Gastroesophageal sphincter (tissue), 4 donors: ENCODE measurements at regions not wholly inside any gene's neighbourhood (a gene's known extent, or its start where the extent isn't known, plus 50 kb on each side); places are given as distances from the start of the nearest gene placed in this dataset.

Experiments used
- ATAC-seq: fragments of 150-250 bp; one replicate; pipeline ENCODE4 v1.9.1; 2016; ENCODE audit warnings: mild to moderate bottlenecking, moderate library complexity
- H3K27ac ChIP-seq, 4 donors: fragments of 200-600 bp; sonication (generic) in 3 of 4; 1 replicate in 3 of 4; 2 replicates in 1 of 4; pipeline ENCODE4 v1.5.1; 2016 to 2019
- H3K27me3 ChIP-seq: fragments of 200-600 bp; sonication (generic); one replicate; pipeline ENCODE4 v1.5.1; 2019
- H3K36me3 ChIP-seq, 2 donors: fragments of 200-600 bp; sonication (generic); one replicate each; pipeline ENCODE4 v1.5.1; 2019; ENCODE audit warnings: control low read depth in 1 of 2
- H3K4me1 ChIP-seq, 3 donors: fragments of 200-600 bp; sonication (generic); 1 replicate in 2 of 3; 2 replicates in 1 of 3; pipeline ENCODE4 v1.5.1; 2016 to 2019; ENCODE audit warnings: control low read depth in 2 of 3
- H3K4me3 ChIP-seq, 2 donors: fragments of 200-600 bp; sonication (generic); one replicate each; pipeline ENCODE4 v1.5.1; 2019; ENCODE audit warnings: mild to moderate bottlenecking in 1 of 2, moderate library complexity in 1 of 2
- H3K9me3 ChIP-seq, 3 donors: fragments of 200-600 bp; sonication (generic); one replicate each; pipeline ENCODE4 v1.5.1; 2017 to 2019; ENCODE audit warnings: control low read depth in 2 of 3
- CTCF ChIP-seq, 4 experiments: fragments of 200-600 bp in 2 of 4; fragments of 450-650 bp in 2 of 4; sonication (generic) in 1 of 4; IDR thresholded peaks; one replicate each; pipeline ENCODE4 v1.5.1; 2017 to 2019; ENCODE audit warnings: antibody characterized with exemption in 4 of 4, mild to moderate bottlenecking in 2 of 4, moderate library complexity in 2 of 4
- EP300 ChIP-seq: sonication (generic); formaldehyde crosslinking; IDR thresholded peaks from one replicate; pipeline ENCODE4 v1.6.1; 2017; ENCODE audit warnings: antibody characterized with exemption, mild to moderate bottlenecking
- POLR2A ChIP-seq, 2 donors: fragments of 450-650 bp; IDR thresholded peaks; one replicate each; pipeline ENCODE4 v1.6.1; 2017; ENCODE audit warnings: antibody characterized with exemption in 2 of 2, mild to moderate bottlenecking in 2 of 2, moderate library complexity in 1 of 2
- POLR2AphosphoS5 ChIP-seq: sonication (generic); formaldehyde crosslinking; IDR thresholded peaks from one replicate; pipeline ENCODE4 v1.6.1; 2017; ENCODE audit warnings: antibody characterized with exemption
- WGBS, 2 donors: methylation state at CpG; one replicate each; pipeline ENCODE4 v1.1.5; 2018; ENCODE audit warnings: low coverage in 1 of 2; 5-methylcytosine and 5-hydroxymethylcytosine counted together

DNA sequence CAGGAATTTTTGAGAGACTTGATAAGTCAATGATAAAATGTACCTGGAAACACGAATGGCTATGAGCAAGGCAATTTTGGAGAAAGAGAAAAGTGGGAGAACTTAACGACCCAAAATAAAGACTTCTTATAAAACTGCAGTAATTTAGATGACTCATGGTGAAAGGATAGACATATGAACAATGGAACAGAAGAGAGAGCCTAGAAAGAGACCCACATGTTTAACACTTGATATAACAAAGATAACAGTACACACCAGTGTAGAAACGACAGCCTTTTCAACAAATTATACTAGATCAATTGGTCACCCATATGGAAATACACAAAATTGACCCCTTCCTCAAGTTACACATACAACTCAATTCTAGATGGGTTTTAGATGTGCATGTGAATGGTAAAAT lies 117.5 kb upstream of the GALNT2 start:
- H3K9me3 ChIP-seq = no peaks in the 10 kb centered on the region
- H3K4me3 ChIP-seq = no peak overlapping the region
- WGBS, 2 donors = 64 to 71% methylated on average over 2 to 3 of the region's 3 CpGs
- H3K27ac ChIP-seq = no peak overlapping the region
- ATAC-seq = no peak
- no peaks in the 10 kb centered on the region for H3K36me3 ChIP-seq
- no peaks in the 10 kb centered on the region for H3K27me3 ChIP-seq
- peaks cover 0 to 19% (median 13%) of the 10 kb centered on the region in 3 donors for H3K4me1 ChIP-seq
- TF ChIP-seq POLR2AphosphoS5 (no peak), CTCF (IDR thresholded peaks at IDR 0.05) (no peak), EP300 (no peak), POLR2A (IDR thresholded peaks at IDR 0.05) (no peak)

GRCh38 chr1:229950020-229950419 lies 117.0 kb upstream of the GALNT2 start:
- Histone ChIP-seq H3K36me3 (no peaks in the 10 kb centered on the region), H3K27me3 (no peaks in the 10 kb centered on the region), H3K4me1 (peaks cover 0 to 19% (median 13%) of the 10 kb centered on the region in 3 donors), H3K27ac (no peak overlapping the region), H3K4me3 (no peak overlapping the region), H3K9me3 (no peaks in the 10 kb centered on the region)
- 92 to 94% methylated on average over 3 to 5 of the region's 5 CpGs for WGBS, 2 donors
- no peak for ATAC-seq
- no peak for TF ChIP-seq EP300
- no peak for TF ChIP-seq CTCF (IDR thresholded peaks at IDR 0.05)
- no peak for TF ChIP-seq POLR2AphosphoS5
- TF ChIP-seq POLR2A (IDR thresholded peaks at IDR 0.05) = no peak

GRCh38 chr1:229950908-229951307 lies 116.1 kb upstream of the GALNT2 start:
- H3K9me3 ChIP-seq = no peaks in the 10 kb centered on the region
- peaks cover 0 to 19% (median 13%) of the 10 kb centered on the region in 3 donors for H3K4me1 ChIP-seq
- H3K4me3 ChIP-seq = no peak overlapping the region
- H3K36me3 ChIP-seq = no peaks in the 10 kb centered on the region
- no peak for TF ChIP-seq POLR2AphosphoS5
- TF ChIP-seq POLR2A (IDR thresholded peaks at IDR 0.05) = no peak
- TF ChIP-seq EP300 = no peak
- TF ChIP-seq CTCF (IDR thresholded peaks at IDR 0.05) = no peak
- no peak for ATAC-seq
- H3K27ac ChIP-seq = no peak overlapping the region
- WGBS, 2 donors = 50 to 100% methylated on average over 1 of the region's 1 CpG
- H3K27me3 ChIP-seq = no peaks in the 10 kb centered on the region

- 100% methylated on average over 1 to 2 of the region's 2 CpGs for WGBS, 2 donors
- H3K4me3 ChIP-seq = no peak overlapping the region
- TF ChIP-seq CTCF (IDR thresholded peaks at IDR 0.05) (no peak), EP300 (no peak), POLR2AphosphoS5 (no peak), POLR2A (IDR thresholded peaks at IDR 0.05) (no peak)
- ATAC-seq = no peak
- no peaks in the 10 kb centered on the region for H3K36me3 ChIP-seq
- H3K4me1 ChIP-seq = peaks cover 0 to 19% (median 13%) of the 10 kb centered on the region in 3 donors
- no peaks in the 10 kb centered on the region for H3K27me3 ChIP-seq
- peak overlapping the region in 3 of 4 donors; percentile 29 to 72 (median 43) for H3K27ac ChIP-seq
- no peaks in the 10 kb centered on the region for H3K9me3 ChIP-seq
Observed at GRCh38 chr1:229951856-229952534, 115.0 kb upstream of the GALNT2 start.
